ENCODE measurements at regions not wholly inside any gene's neighbourhood (a gene's known extent, or its start where the extent isn't known, plus 50 kb on each side); places are given as distances from the start of the nearest gene placed in this dataset.

DNA sequence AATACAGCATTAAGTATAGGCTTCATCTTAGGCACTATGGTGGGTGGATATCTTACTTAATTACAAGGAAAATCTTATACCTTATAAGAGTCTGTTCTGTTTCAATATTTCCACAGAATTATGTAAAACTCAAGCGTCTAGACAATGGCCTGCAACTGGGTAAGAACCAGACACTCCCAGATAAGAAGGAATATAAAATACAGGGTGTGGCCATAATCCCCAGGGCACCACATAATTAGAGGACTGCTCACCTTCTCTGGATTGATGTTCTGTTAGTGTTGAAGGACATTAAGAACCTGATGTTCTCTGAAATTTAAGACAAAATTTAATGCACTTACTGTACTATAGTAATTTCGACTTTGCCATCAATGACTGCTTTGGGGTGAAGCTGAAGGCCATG lies 198.2 kb upstream of the ARSJ start:
- ATAC-seq (no peak), DNase-seq (no peak)
- Histone ChIP-seq H3K27me3 (ENCODE audit: control insufficient read depth, insufficient read depth, low read length) (no peaks in the 10 kb centered on the region), H3K36me3 (ENCODE audit: control insufficient read depth, insufficient read depth, low read length) (no peaks in the 10 kb centered on the region), H3K9me3 (ENCODE audit: control insufficient read depth, insufficient read depth, low read length) (no peaks in the 10 kb centered on the region), H3K27ac (ENCODE audit: low read length) (no peak overlapping the region), H3K4me1 (ENCODE audit: control insufficient read depth, insufficient read depth, low read length) (no peaks in the 10 kb centered on the region), H3K4me3 (ENCODE audit: low read length) (no peak overlapping the region)
- TF ChIP-seq, protein P1, sequence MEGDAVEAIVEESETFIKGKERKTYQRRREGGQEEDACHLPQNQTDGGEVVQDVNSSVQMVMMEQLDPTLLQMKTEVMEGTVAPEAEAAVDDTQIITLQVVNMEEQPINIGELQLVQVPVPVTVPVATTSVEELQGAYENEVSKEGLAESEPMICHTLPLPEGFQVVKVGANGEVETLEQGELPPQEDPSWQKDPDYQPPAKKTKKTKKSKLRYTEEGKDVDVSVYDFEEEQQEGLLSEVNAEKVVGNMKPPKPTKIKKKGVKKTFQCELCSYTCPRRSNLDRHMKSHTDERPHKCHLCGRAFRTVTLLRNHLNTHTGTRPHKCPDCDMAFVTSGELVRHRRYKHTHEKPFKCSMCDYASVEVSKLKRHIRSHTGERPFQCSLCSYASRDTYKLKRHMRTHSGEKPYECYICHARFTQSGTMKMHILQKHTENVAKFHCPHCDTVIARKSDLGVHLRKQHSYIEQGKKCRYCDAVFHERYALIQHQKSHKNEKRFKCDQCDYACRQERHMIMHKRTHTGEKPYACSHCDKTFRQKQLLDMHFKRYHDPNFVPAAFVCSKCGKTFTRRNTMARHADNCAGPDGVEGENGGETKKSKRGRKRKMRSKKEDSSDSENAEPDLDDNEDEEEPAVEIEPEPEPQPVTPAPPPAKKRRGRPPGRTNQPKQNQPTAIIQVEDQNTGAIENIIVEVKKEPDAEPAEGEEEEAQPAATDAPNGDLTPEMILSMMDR (IDR thresholded peaks at IDR 0.05), result no peak
- Mint-ChIP-seq H3K9me3 (peaks cover 3 to 5% of the 10 kb centered on the region in 2 donors), H3K36me3 (peaks cover 3% of the 10 kb centered on the region), H3K27me3 (ENCODE audit: low read depth in 2 of 2) (no peaks in the 10 kb centered on the region), H3K27ac (no peak overlapping the region), H3K4me3 (no peak overlapping the region), H3K4me1 (no peaks in the 10 kb centered on the region)
- intact Hi-C loops (cut with micrococcal nuclease), result no loop called here
- 70% methylated on average over 2 of the region's 2 CpGs for WGBS (ENCODE audit: insufficient coverage)

DNA sequence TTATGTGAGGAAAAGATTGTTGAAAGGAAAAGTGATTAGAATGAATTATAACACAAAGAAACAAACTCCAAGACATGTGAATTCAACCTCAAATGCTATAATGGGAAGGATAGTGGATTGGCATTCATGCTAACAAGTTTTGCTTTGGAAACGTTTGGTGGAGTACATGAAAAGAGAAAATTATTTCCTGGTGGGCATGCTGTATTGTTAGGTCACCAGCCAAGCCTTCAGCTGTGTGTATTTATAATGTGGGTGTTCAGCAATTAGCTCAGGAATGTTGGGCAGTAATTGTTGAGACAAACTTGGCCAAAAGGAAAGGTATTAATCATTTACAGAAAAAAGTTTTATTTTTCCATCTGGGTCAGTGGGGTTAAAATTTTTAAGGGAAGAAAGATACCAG lies 198.9 kb upstream of the ARSJ start:
- no peak overlapping the region for H3K27ac Mint-ChIP-seq
- Histone ChIP-seq H3K4me3 (ENCODE audit: low read length) (no peak overlapping the region), H3K27ac (ENCODE audit: low read length) (no peak overlapping the region), H3K4me1 (ENCODE audit: control insufficient read depth, insufficient read depth, low read length) (no peaks in the 10 kb centered on the region), H3K9me3 (ENCODE audit: control insufficient read depth, insufficient read depth, low read length) (no peaks in the 10 kb centered on the region), H3K27me3 (ENCODE audit: control insufficient read depth, insufficient read depth, low read length) (no peaks in the 10 kb centered on the region), H3K36me3 (ENCODE audit: control insufficient read depth, insufficient read depth, low read length) (no peaks in the 10 kb centered on the region)
- TF ChIP-seq, protein P1 (IDR thresholded peaks at IDR 0.05), result no peak
- intact Hi-C loops (cut with micrococcal nuclease), result no loop called here
- H3K27me3 Mint-ChIP-seq (ENCODE audit: low read depth in 2 of 2), result no peaks in the 10 kb centered on the region
- H3K4me3 Mint-ChIP-seq, result no peak overlapping the region
- H3K4me1 Mint-ChIP-seq, result no peaks in the 10 kb centered on the region
- H3K9me3 Mint-ChIP-seq, result peaks cover 3 to 5% of the 10 kb centered on the region in 2 donors
- DNase-seq, result no peak
- no peak for ATAC-seq
- peaks cover 5% of the 10 kb centered on the region for H3K36me3 Mint-ChIP-seq
- 76% methylated on average over 1 of the region's 1 CpG for WGBS (ENCODE audit: insufficient coverage)

DNA sequence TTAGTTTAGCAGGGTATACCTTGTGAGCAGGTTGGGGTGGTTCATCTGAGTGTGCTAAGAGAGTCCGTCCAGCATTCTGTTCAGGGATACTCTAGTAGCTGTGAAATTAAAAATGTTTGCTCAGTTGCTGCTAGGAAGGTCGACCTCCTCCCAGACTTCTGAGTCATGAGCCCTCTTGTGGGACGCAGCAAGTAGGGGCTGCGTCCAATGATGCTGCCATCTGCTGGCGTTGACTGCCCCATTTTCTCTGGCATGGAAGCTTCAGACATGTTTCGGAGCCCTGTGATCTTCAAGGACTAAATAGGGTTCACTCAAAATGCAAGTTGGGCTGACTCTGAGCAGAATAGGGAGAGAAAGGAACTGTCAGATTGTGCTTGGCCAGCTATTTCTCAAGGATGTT lies 201.0 kb upstream of the ARSJ start:
- peaks cover 5% of the 10 kb centered on the region for H3K36me3 Mint-ChIP-seq
- no peaks in the 10 kb centered on the region for H3K36me3 ChIP-seq (ENCODE audit: control insufficient read depth, insufficient read depth, low read length)
- peaks cover 3 to 5% of the 10 kb centered on the region in 2 donors for H3K9me3 Mint-ChIP-seq
- ATAC-seq (peak in 1 of 3 donors; percentile 44), DNase-seq (peak in 1 of 2 donors; percentile 61)
- H3K4me3 ChIP-seq (ENCODE audit: low read length), result no peak overlapping the region
- H3K27ac Mint-ChIP-seq, result no peak overlapping the region
- 41% methylated on average over 6 of the region's 6 CpGs for WGBS (ENCODE audit: insufficient coverage)
- no peaks in the 10 kb centered on the region for H3K27me3 Mint-ChIP-seq (ENCODE audit: low read depth in 2 of 2)
- H3K4me3 Mint-ChIP-seq, result no peak overlapping the region
- no peaks in the 10 kb centered on the region for H3K27me3 ChIP-seq (ENCODE audit: control insufficient read depth, insufficient read depth, low read length)
- no peaks in the 10 kb centered on the region for H3K4me1 Mint-ChIP-seq
- H3K4me1 ChIP-seq (ENCODE audit: control insufficient read depth, insufficient read depth, low read length), result no peaks in the 10 kb centered on the region
- no peak overlapping the region for H3K27ac ChIP-seq (ENCODE audit: low read length)
- H3K9me3 ChIP-seq (ENCODE audit: control insufficient read depth, insufficient read depth, low read length), result no peaks in the 10 kb centered on the region
- intact Hi-C loops (cut with micrococcal nuclease), result loop anchor here (10.0 kb wide), 1 partner anchor 786 kb away; no protein-coding TSS in a partner anchor
- TF ChIP-seq, protein P1 (IDR thresholded peaks at IDR 0.05), result no peak

DNA sequence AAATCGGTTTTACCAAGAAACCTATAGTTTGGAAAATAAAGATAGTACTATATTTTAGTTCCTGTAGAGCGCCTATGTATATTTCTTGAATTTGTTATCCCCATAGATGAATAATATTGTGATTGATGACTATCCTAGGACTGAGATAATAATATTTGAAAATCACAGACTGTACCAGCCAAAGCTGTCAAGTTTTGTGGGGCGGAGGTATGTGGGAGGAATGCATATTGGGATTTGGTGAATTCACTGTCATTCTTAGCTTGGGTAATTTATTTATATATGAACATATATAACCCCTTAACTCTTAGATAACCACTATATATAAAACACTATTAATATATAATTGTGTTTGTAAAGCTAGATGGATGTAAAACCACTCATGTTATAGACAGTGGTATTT lies 205.5 kb upstream of the ARSJ start:
- Histone ChIP-seq H3K36me3 (ENCODE audit: control insufficient read depth, insufficient read depth, low read length) (no peaks in the 10 kb centered on the region), H3K27me3 (ENCODE audit: control insufficient read depth, insufficient read depth, low read length) (no peaks in the 10 kb centered on the region), H3K4me1 (ENCODE audit: control insufficient read depth, insufficient read depth, low read length) (no peaks in the 10 kb centered on the region), H3K9me3 (ENCODE audit: control insufficient read depth, insufficient read depth, low read length) (no peaks in the 10 kb centered on the region), H3K4me3 (ENCODE audit: low read length) (no peak overlapping the region), H3K27ac (ENCODE audit: low read length) (no peak overlapping the region)
- Mint-ChIP-seq H3K27me3 (ENCODE audit: low read depth in 2 of 2) (no peaks in the 10 kb centered on the region), H3K4me1 (no peaks in the 10 kb centered on the region), H3K4me3 (no peak overlapping the region), H3K9me3 (peaks cover 3 to 6% of the 10 kb centered on the region in 2 donors), H3K36me3 (peaks cover 5% of the 10 kb centered on the region), H3K27ac (no peak overlapping the region)
- no peak for ATAC-seq
- DNase-seq, result no peak
- WGBS (ENCODE audit: insufficient coverage), result no CpG with 5 or more reads among the region's 3 CpGs
- intact Hi-C loops (cut with micrococcal nuclease), result loop anchor here (10.0 kb wide), 1 partner anchor 790 kb away; no protein-coding TSS in a partner anchor
- TF ChIP-seq, protein P1 (IDR thresholded peaks at IDR 0.05), result no peak
